Stimulated activated CD8-positive, alpha-beta memory T cell treated with anti-CD3 and anti-CD28 coated beads, Interleukin-7, amount 100 ng/mL, for 1 hour (primary cell): ENCODE measurements at regions not wholly inside any gene's neighbourhood (a gene's known extent, or its start where the extent isn't known, plus 50 kb on each side); places are given as distances from the start of the nearest gene placed in this dataset.

ENCODE experiments used
- DNase-seq, 2 donors: peaks; one replicate each; pipeline ENCODE4 v3.0.0-alpha.2; 2020; ENCODE audit warnings: low read depth in 2 of 2

GRCh38 chr15:47364230-47365141 is 352.8 kb upstream of the SEMA6D start:
- DNase-seq, result no peak

- no peak for DNase-seq
These were observed 350.4 kb upstream of the SEMA6D start for GRCh38 chr15:47366884-47367283.

GRCh38 chr15:47367726-47368390 is 349.4 kb upstream of the SEMA6D start:
- DNase-seq, result no peak

- no peak for DNase-seq
These were observed 345.4 kb upstream of the SEMA6D start for GRCh38 chr15:47371939-47372338.

GRCh38 chr15:47374222-47374621 is 343.1 kb upstream of the SEMA6D start:
- DNase-seq, result no peak

- no peak for DNase-seq
These were observed 341.1 kb upstream of the SEMA6D start for GRCh38 chr15:47376190-47376589.

- no peak for DNase-seq
These were observed 339.8 kb upstream of the SEMA6D start for GRCh38 chr15:47377465-47377864.

GRCh38 chr15:47378527-47378926 is 338.8 kb upstream of the SEMA6D start:
- no peak for DNase-seq

- DNase-seq, result no peak
These were observed 334.2 kb upstream of the SEMA6D start for GRCh38 chr15:47383102-47383501.

GRCh38 chr15:47383801-47384200 is 333.5 kb upstream of the SEMA6D start:
- no peak for DNase-seq

GRCh38 chr15:47384341-47384740 is 333.0 kb upstream of the SEMA6D start:
- DNase-seq, result no peak

GRCh38 chr15:47384776-47385175 is 332.5 kb upstream of the SEMA6D start:
- DNase-seq, result no peak

GRCh38 chr15:47386459-47386858 is 330.8 kb upstream of the SEMA6D start:
- DNase-seq, result no peak

- no peak for DNase-seq
These were observed 329.0 kb upstream of the SEMA6D start for GRCh38 chr15:47388299-47388698.

GRCh38 chr15:47390208-47390765 is 327.0 kb upstream of the SEMA6D start:
- DNase-seq, result no peak

GRCh38 chr15:47394286-47394809 is 323.0 kb upstream of the SEMA6D start:
- DNase-seq, result no peak

- DNase-seq, result no peak
These were observed 322.2 kb upstream of the SEMA6D start for GRCh38 chr15:47395076-47395475.

GRCh38 chr15:47397655-47398054 is 319.6 kb upstream of the SEMA6D start:
- DNase-seq, result no peak

- DNase-seq, result no peak
These were observed 319.2 kb upstream of the SEMA6D start for GRCh38 chr15:47398132-47398531.

GRCh38 chr15:47398594-47398993 is 318.7 kb upstream of the SEMA6D start:
- DNase-seq, result no peak

- DNase-seq, result no peak
These were observed 318.2 kb upstream of the SEMA6D start for GRCh38 chr15:47399100-47399499.

GRCh38 chr15:47400603-47401002 is 316.7 kb upstream of the SEMA6D start:
- no peak for DNase-seq

- DNase-seq, result no peak
These were observed 315.9 kb upstream of the SEMA6D start for GRCh38 chr15:47401427-47401826.
